Testis (tissue), 2 donors: ENCODE measurements at regions not wholly inside any gene's neighbourhood (a gene's known extent, or its start where the extent isn't known, plus 50 kb on each side); places are given as distances from the start of the nearest gene placed in this dataset.

Experiments used
- DNase-seq: peaks from one replicate; pipeline ENCODE4 v3.0.0-alpha.2; 2019
- H3K27ac ChIP-seq, 2 donors: fragments of 200-600 bp; sonication (generic); one replicate each; pipeline ENCODE4 v1.5.1; 2019
- H3K27me3 ChIP-seq: fragments of 200-600 bp; sonication (generic); one replicate; pipeline ENCODE4 v1.5.1; 2019
- H3K36me3 ChIP-seq: fragments of 200-600 bp; sonication (generic); one replicate; pipeline ENCODE4 v1.5.1; 2017; ENCODE audit warnings: low read depth; ENCODE audit errors: missing control alignments
- H3K4me1 ChIP-seq: fragments of 200-600 bp; sonication (generic); one replicate; pipeline ENCODE4 v1.5.1; 2019
- H3K4me3 ChIP-seq, 2 donors: fragments of 200-600 bp; sonication (generic); one replicate each; pipeline ENCODE4 v1.5.1; 2017 to 2019
- H3K9me3 ChIP-seq: fragments of 200-600 bp; sonication (generic); one replicate; pipeline ENCODE4 v1.5.1; 2017
- CTCF ChIP-seq, 3 experiments: fragments of 450-650 bp in 2 of 3; fragments of 200-600 bp in 1 of 3; sonication (generic) in 1 of 3; IDR thresholded peaks; one replicate each; pipeline ENCODE4 v1.5.1; 2016 to 2019; ENCODE audit warnings: antibody characterized with exemption in 3 of 3, mild to moderate bottlenecking in 2 of 3, moderate library complexity in 1 of 3
- POLR2A ChIP-seq: fragments of 450-650 bp; IDR thresholded peaks from one replicate; pipeline ENCODE4 v1.6.1; 2017; ENCODE audit warnings: antibody characterized with exemption, mild to moderate bottlenecking, moderate library complexity
- WGBS, 2 donors: methylation state at CpG; one replicate each; pipeline ENCODE4 v1.1.5; 2018; 5-methylcytosine and 5-hydroxymethylcytosine counted together
- intact Hi-C: fragments of 100-400 bp; cut with DNase I; formaldehyde crosslinking; loops from one replicate; pipeline ENCODE4 v1.15.1; 2023; ENCODE audit warnings: low total_unique reads

GRCh38 chr3:30303770-30304169, 302.6 kb upstream of the TGFBR2 start:
- no peak overlapping the region for H3K4me3 ChIP-seq
- no peak overlapping the region for H3K27ac ChIP-seq
- H3K27me3 ChIP-seq, result no peaks in the 10 kb centered on the region
- H3K4me1 ChIP-seq, result no peaks in the 10 kb centered on the region
- TF ChIP-seq POLR2A (no peak), CTCF (IDR thresholded peaks at IDR 0.05) (no peak)
- no peaks in the 10 kb centered on the region for H3K9me3 ChIP-seq
- WGBS, 2 donors, result 85 to 96% methylated on average over 2 of the region's 2 CpGs
- no peak for DNase-seq
- no peaks in the 10 kb centered on the region for H3K36me3 ChIP-seq
- intact Hi-C loops, result no loop called here

GRCh38 chr3:30305021-30305420, 301.4 kb upstream of the TGFBR2 start:
- 79 to 84% methylated on average over 3 of the region's 3 CpGs for WGBS, 2 donors
- Histone ChIP-seq H3K27me3 (no peaks in the 10 kb centered on the region), H3K4me1 (no peaks in the 10 kb centered on the region), H3K27ac (no peak overlapping the region), H3K36me3 (no peaks in the 10 kb centered on the region), H3K9me3 (no peaks in the 10 kb centered on the region), H3K4me3 (no peak overlapping the region)
- TF ChIP-seq CTCF (IDR thresholded peaks at IDR 0.05) (no peak), POLR2A (no peak)
- no peak for DNase-seq
- intact Hi-C loops, result no loop called here

- Histone ChIP-seq H3K36me3 (no peaks in the 10 kb centered on the region), H3K4me1 (no peaks in the 10 kb centered on the region), H3K27me3 (no peaks in the 10 kb centered on the region), H3K4me3 (no peak overlapping the region), H3K27ac (no peak overlapping the region), H3K9me3 (no peaks in the 10 kb centered on the region)
- WGBS, 2 donors, result 95 to 97% methylated on average over 3 of the region's 3 CpGs
- TF ChIP-seq CTCF (IDR thresholded peaks at IDR 0.05) (no peak), POLR2A (no peak)
- DNase-seq, result no peak
- intact Hi-C loops, result no loop called here
Measured at GRCh38 chr3:30306896-30307295, 299.5 kb upstream of the TGFBR2 start.

- no peaks in the 10 kb centered on the region for H3K27me3 ChIP-seq
- no peaks in the 10 kb centered on the region for H3K4me1 ChIP-seq
- H3K36me3 ChIP-seq, result no peaks in the 10 kb centered on the region
- no peak overlapping the region for H3K27ac ChIP-seq
- no peaks in the 10 kb centered on the region for H3K9me3 ChIP-seq
- TF ChIP-seq POLR2A (no peak), CTCF (IDR thresholded peaks at IDR 0.05) (no peak)
- intact Hi-C loops, result no loop called here
- no peak for DNase-seq
- H3K4me3 ChIP-seq, result no peak overlapping the region
Measured at GRCh38 chr3:30307372-30307950, 298.9 kb upstream of the TGFBR2 start.

- intact Hi-C loops, result no loop called here
- Histone ChIP-seq H3K9me3 (no peaks in the 10 kb centered on the region), H3K27me3 (no peaks in the 10 kb centered on the region), H3K4me1 (no peaks in the 10 kb centered on the region), H3K36me3 (no peaks in the 10 kb centered on the region), H3K27ac (no peak overlapping the region), H3K4me3 (no peak overlapping the region)
- WGBS, 2 donors, result 63 to 80% methylated on average over 1 of the region's 1 CpG
- no peak for DNase-seq
- TF ChIP-seq CTCF (IDR thresholded peaks at IDR 0.05) (no peak), POLR2A (no peak)
Measured at GRCh38 chr3:30308131-30308530, 298.3 kb upstream of the TGFBR2 start.
